ENCODE measurements at regions not wholly inside any gene's neighbourhood (a gene's known extent, or its start where the extent isn't known, plus 50 kb on each side); places are given as distances from the start of the nearest gene placed in this dataset.

DNA sequence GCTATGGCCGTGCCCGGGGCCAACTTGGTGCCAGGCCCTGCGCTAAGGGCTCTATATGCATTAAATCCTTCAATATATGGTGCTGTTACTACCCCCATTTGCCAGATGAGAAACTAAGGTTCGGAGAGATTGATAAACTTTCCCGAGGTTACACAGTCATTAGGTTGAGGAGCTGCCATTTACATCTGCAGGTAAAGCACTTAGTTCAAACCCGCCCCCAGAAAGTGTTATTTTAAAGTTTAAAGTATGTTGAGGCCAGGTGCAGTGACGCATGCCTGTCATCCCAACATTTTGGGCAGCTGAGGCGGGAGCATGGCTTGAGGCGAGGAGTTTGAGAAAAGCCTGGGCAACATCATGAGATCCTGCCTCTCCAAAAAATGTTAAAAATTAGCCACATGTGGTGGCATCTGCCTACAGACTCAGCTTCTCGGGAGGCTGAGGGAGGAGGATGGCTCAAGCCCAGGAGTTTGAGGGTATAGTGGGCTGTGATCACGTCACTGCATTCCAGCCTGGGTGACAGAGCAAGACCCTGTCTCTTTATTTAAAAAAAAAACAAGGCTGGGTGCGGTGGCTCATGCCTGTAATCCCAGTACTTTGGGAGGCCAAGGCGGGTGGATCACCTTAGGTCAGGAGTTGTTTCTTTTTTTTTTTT is 264.7 kb downstream of the PARN start:
- Histone ChIP-seq H3K4me1 (ENCODE audit: low read depth) (no peaks in the 10 kb centered on the region), H3K9me3 (no peaks in the 10 kb centered on the region), H3K4me3 (no peak overlapping the region), H3K36me3 (ENCODE audit: low read depth) (no peaks in the 10 kb centered on the region)
- intact Hi-C loops (cut with DNase I, micrococcal nuclease): no loop called here
- TF ChIP-seq, protein P1, sequence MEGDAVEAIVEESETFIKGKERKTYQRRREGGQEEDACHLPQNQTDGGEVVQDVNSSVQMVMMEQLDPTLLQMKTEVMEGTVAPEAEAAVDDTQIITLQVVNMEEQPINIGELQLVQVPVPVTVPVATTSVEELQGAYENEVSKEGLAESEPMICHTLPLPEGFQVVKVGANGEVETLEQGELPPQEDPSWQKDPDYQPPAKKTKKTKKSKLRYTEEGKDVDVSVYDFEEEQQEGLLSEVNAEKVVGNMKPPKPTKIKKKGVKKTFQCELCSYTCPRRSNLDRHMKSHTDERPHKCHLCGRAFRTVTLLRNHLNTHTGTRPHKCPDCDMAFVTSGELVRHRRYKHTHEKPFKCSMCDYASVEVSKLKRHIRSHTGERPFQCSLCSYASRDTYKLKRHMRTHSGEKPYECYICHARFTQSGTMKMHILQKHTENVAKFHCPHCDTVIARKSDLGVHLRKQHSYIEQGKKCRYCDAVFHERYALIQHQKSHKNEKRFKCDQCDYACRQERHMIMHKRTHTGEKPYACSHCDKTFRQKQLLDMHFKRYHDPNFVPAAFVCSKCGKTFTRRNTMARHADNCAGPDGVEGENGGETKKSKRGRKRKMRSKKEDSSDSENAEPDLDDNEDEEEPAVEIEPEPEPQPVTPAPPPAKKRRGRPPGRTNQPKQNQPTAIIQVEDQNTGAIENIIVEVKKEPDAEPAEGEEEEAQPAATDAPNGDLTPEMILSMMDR (IDR thresholded peaks at IDR 0.05): no peak
- ATAC-seq (no peak), DNase-seq (no peak)

DNA sequence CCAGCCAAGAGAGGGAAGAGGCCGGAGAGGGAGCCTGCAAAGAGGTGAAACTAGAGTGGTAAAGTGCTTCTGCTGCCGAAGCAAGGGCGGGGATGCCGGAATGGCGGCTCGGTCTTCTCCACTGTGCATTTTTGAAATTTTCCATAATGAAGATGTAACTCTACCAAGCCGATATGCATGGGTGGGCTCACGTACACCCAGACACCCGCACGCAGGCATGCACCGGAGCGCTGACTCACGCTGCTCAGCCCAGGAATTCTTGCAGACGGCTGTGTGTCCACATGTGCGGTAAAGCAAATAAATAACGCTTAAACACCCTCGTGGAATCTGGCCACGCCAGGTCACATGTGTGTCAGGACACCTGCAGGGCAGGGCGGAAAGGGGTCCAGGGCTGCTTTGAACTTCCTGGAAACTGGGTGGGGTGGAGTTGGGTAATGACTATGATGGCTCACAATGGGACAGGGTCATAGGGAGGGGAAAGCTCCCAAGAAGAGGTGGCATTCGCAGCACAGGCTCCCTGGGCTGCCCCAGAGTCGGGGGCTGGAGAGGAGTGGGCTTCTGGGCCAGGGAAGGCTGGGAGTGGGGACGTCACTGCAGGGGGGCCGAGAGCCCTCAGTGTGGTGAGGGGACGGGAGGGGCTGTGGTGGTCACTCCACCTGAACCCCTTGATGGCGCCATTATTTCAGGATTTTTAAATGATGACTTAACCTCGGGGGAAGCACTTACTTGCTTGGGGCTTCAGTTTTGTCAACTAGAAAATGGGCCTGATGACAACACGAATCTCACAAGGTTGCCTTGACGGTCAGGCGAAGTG is 265.5 kb downstream of the PARN start:
- H3K4me1 ChIP-seq (ENCODE audit: low read depth): no peaks in the 10 kb centered on the region
- intact Hi-C loops (cut with DNase I, micrococcal nuclease): no loop called here
- H3K4me3 ChIP-seq: no peak overlapping the region
- DNase-seq: no peak
- H3K36me3 ChIP-seq (ENCODE audit: low read depth): no peaks in the 10 kb centered on the region
- no peaks in the 10 kb centered on the region for H3K9me3 ChIP-seq
- TF ChIP-seq, protein P1 (IDR thresholded peaks at IDR 0.05): no peak
- peak; percentile 49 for ATAC-seq

DNA sequence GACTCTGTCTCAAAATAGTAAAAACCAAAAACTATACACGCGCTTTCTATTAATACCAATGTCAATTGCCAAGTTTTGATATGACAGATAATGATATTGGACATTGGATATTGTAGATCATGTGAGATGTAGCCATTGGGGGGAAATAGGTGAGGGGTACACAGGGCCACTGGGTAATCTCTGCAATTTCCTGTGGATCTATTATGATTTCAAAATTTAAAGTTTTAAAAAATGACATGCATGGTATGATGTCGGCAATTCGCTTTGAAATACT is 266.0 kb downstream of the PARN start:
- TF ChIP-seq, protein P1 (IDR thresholded peaks at IDR 0.05): no peak
- no peak for DNase-seq
- H3K9me3 ChIP-seq: no peaks in the 10 kb centered on the region
- no peaks in the 10 kb centered on the region for H3K4me1 ChIP-seq (ENCODE audit: low read depth)
- H3K4me3 ChIP-seq: no peak overlapping the region
- intact Hi-C loops (cut with DNase I, micrococcal nuclease): no loop called here
- no peaks in the 10 kb centered on the region for H3K36me3 ChIP-seq (ENCODE audit: low read depth)
- ATAC-seq: no peak

DNA sequence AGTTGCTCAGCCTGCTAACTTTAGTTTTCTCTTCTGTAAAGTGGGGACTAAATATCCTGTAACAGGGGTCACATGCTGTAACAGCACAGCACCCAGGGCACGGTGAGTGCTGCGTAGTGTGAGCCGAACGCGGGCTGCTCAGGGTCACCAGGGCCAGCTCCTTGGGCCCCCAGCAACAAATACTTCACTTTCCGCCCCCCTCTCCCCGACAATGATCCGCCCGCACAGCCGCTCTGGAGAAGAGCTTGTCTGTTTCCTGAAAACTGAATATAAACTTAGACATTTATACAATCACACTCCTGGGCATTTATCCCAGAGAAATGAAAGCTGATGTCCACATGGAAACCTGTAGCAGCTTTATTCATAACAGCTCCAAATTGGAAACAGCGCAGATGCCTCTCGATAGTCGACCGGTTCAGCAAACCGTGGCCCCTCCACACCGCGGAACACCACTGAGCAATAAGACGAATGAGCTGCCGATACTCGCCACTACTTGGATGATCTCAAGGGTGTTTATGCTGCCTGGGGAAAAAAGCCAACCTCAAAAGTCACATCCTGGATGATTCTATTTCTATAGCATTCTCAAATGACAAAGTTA is 267.2 kb downstream of the PARN start:
- Histone ChIP-seq H3K4me1 (ENCODE audit: low read depth) (no peaks in the 10 kb centered on the region), H3K36me3 (ENCODE audit: low read depth) (no peaks in the 10 kb centered on the region), H3K9me3 (no peaks in the 10 kb centered on the region), H3K4me3 (no peak overlapping the region)
- intact Hi-C loops (cut with DNase I, micrococcal nuclease): no loop called here
- DNase-seq (no peak), ATAC-seq (no peak)
- TF ChIP-seq, protein P1 (IDR thresholded peaks at IDR 0.05): no peak

DNA sequence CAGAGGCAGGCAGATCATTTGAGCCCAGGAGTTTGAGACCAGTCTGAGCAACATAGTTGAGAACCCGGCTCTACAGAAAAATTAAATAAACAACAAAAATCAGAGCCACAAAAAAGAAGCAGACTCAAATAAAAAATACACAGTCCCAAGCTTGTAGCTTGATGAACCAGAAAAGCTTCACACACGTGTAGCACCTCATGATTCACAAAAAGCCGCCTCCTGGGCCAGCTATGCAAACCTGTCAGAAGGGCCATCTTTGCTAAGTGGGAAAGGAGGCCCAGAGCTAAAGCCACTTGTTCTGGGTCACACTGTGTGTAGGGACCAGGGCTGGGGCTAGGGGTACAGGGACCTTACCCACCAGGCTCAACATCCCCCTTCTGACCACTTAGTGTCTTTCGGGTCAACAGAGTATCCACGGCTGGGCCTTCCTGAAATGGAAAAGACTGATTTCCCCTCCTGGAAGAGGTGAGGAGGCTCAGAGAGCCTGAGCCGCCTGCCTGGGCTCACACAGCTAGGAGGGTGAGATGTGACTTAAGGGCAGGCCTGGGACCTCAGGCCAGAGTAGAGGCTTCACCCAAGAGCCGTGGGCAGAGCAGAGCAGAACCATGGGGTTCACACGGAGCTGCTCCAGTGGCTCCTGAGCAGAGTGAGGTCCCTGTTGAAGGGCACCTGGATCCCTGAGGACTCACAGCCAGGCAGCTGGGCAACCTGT is 269.6 kb downstream of the PARN start:
- ATAC-seq (no peak), DNase-seq (no peak)
- intact Hi-C loops (cut with DNase I, micrococcal nuclease): no loop called here
- no peaks in the 10 kb centered on the region for H3K9me3 ChIP-seq
- H3K4me1 ChIP-seq (ENCODE audit: low read depth): no peaks in the 10 kb centered on the region
- no peak overlapping the region for H3K4me3 ChIP-seq
- no peaks in the 10 kb centered on the region for H3K36me3 ChIP-seq (ENCODE audit: low read depth)
- TF ChIP-seq, protein P1 (IDR thresholded peaks at IDR 0.05): no peak

Data from mucosa of descending colon (tissue), 3 donors.